Neuronal stem cell (in vitro differentiated cells): ENCODE measurements at regions not wholly inside any gene's neighbourhood (a gene's known extent, or its start where the extent isn't known, plus 50 kb on each side); places are given as distances from the start of the nearest gene placed in this dataset.
"Not testable (repeated sequence)": the region's sequence is repeated elsewhere in the genome, so short reads cannot be mapped to it uniquely, and the experiment has no call there.

ENCODE experiments used
- DNase-seq: peaks from one replicate; pipeline ENCODE4 v3.0.0-alpha.2; 2013; ENCODE audit warnings: low spot score
- H2AFZ ChIP-seq: one replicate; pipeline ENCODE4 v1.6.1; 2013; ENCODE audit warnings: mild to moderate bottlenecking, low read length, inconsistent platforms
- H2AK5ac ChIP-seq: 2 replicates; pipeline ENCODE4 v1.6.1; 2013; ENCODE audit warnings: low read depth, mild to moderate bottlenecking, inconsistent platforms, low read length, moderate library complexity, mixed read lengths
- H2BK120ac ChIP-seq: 2 replicates; pipeline ENCODE4 v1.6.1; 2013; ENCODE audit warnings: low read depth, mild to moderate bottlenecking, inconsistent platforms, low read length, moderate library complexity, mixed read lengths
- H2BK12ac ChIP-seq: one replicate; pipeline ENCODE4 v1.6.1; 2013; ENCODE audit warnings: low read length, inconsistent platforms
- H2BK15ac ChIP-seq: 2 replicates; pipeline ENCODE4 v1.6.1; 2013; ENCODE audit warnings: mild to moderate bottlenecking, low read length, inconsistent platforms, mixed read lengths
- H2BK5ac ChIP-seq: one replicate; pipeline ENCODE4 v1.6.1; 2013; ENCODE audit warnings: inconsistent platforms, mild to moderate bottlenecking, low read length, moderate library complexity
- H3K14ac ChIP-seq: one replicate; pipeline ENCODE4 v1.6.1; 2013; ENCODE audit warnings: low read length, inconsistent platforms
- H3K18ac ChIP-seq: 2 replicates; pipeline ENCODE4 v1.6.1; 2013; ENCODE audit warnings: low read length, inconsistent platforms
- H3K23ac ChIP-seq: 2 replicates; pipeline ENCODE4 v1.6.1; 2013; ENCODE audit warnings: low read depth, mild to moderate bottlenecking, mixed read lengths, low read length, inconsistent platforms; ENCODE audit not compliant: poor library complexity
- H3K27ac ChIP-seq: replicated peaks from 3 replicates; pipeline ENCODE4 v1.5.1; 2013; ENCODE audit warnings: low read length, inconsistent platforms
- H3K27me3 ChIP-seq, 3 experiments: 2 replicates each; pipeline ENCODE4 v1.6.1; 2013; ENCODE audit warnings: low read length in 3 of 3, mild to moderate bottlenecking in 2 of 3, inconsistent platforms in 1 of 3, low read depth in 1 of 3, mixed read lengths in 1 of 3, moderate library complexity in 1 of 3; ENCODE audit not compliant: control insufficient read depth in 3 of 3, insufficient read depth in 3 of 3
- H3K36me3 ChIP-seq, 2 donors: replicated peaks in 1 of 2; 2 replicates each; pipeline ENCODE4 v1.6.1; 2013; ENCODE audit warnings: low read length in 2 of 2; ENCODE audit not compliant: control insufficient read depth in 2 of 2, insufficient read depth in 2 of 2
- H3K4ac ChIP-seq: 2 replicates; pipeline ENCODE4 v1.6.1; 2013; ENCODE audit warnings: inconsistent platforms, mild to moderate bottlenecking, low read length, moderate library complexity
- H3K4me1 ChIP-seq, 2 donors: 1 replicate in 1 of 2; 2 replicates in 1 of 2; pipeline ENCODE4 v1.6.1; 2013; ENCODE audit warnings: low read length in 2 of 2, low read depth in 1 of 2; ENCODE audit not compliant: control insufficient read depth in 2 of 2, insufficient read depth in 1 of 2
- H3K4me2 ChIP-seq: one replicate; pipeline ENCODE4 v1.6.1; 2013; ENCODE audit warnings: mild to moderate bottlenecking, low read length, inconsistent platforms; ENCODE audit not compliant: insufficient read depth, poor library complexity, severe bottlenecking
- H3K4me3 ChIP-seq, 2 donors: 2 replicates each; pipeline ENCODE4 v1.5.1; 2013; ENCODE audit warnings: low read length in 2 of 2, mild to moderate bottlenecking in 2 of 2, inconsistent platforms in 1 of 2, moderate library complexity in 1 of 2
- H3K79me1 ChIP-seq: one replicate; pipeline ENCODE4 v1.6.1; 2013; ENCODE audit warnings: low read depth, mild to moderate bottlenecking, inconsistent platforms, low read length, moderate library complexity
- H3K9ac ChIP-seq: one replicate; pipeline ENCODE4 v1.6.1; 2013; ENCODE audit warnings: mild to moderate bottlenecking, low read depth, low read length, inconsistent platforms; ENCODE audit not compliant: poor library complexity
- H3K9me3 ChIP-seq, 2 donors: replicated peaks in 1 of 2; 2 replicates each; pipeline versions ENCODE3 to v1.6.1; 2013; ENCODE audit warnings: low read length in 2 of 2, mild to moderate bottlenecking in 2 of 2, inconsistent platforms in 1 of 2, low read depth in 1 of 2, mixed read lengths in 1 of 2, moderate library complexity in 1 of 2; ENCODE audit not compliant: control insufficient read depth in 2 of 2, insufficient read depth in 1 of 2
- H4K8ac ChIP-seq: one replicate; pipeline ENCODE4 v1.6.1; 2013; ENCODE audit warnings: low read depth, mild to moderate bottlenecking, inconsistent platforms, low read length, moderate library complexity
- H4K91ac ChIP-seq: one replicate; pipeline ENCODE4 v1.6.1; 2013; ENCODE audit warnings: low read length, low read depth, mild to moderate bottlenecking, inconsistent platforms; ENCODE audit not compliant: poor library complexity
- WGBS, 2 donors: extraction: QIAGEN DNeasy Blood & Tissue Kit; methylation state at CpG; one replicate each; pipeline ENCODE4 v1.1.7; 2013; ENCODE audit warnings: missing lambda C conversion rate in 2 of 2, mixed read lengths in 1 of 2; ENCODE audit not compliant: insufficient read length in 2 of 2, insufficient replicate concordance in 1 of 2; ENCODE audit errors: extremely low coverage in 2 of 2; 5-methylcytosine and 5-hydroxymethylcytosine counted together

GRCh38 chr5:51814817-51815216 is 431.6 kb downstream of the ISL1 start:
- H3K4me3 ChIP-seq, H3K18ac ChIP-seq, H3K79me1 ChIP-seq, H4K91ac ChIP-seq, H3K9me3 ChIP-seq, H2AFZ ChIP-seq, H2BK12ac ChIP-seq, H4K8ac ChIP-seq, H2BK120ac ChIP-seq, H3K27ac ChIP-seq, H2BK15ac ChIP-seq, H3K4me2 ChIP-seq, H3K23ac ChIP-seq, H3K4me1 ChIP-seq, H3K36me3 ChIP-seq, H2BK5ac ChIP-seq, H3K4ac ChIP-seq, DNase-seq, H3K14ac ChIP-seq, H3K27me3 ChIP-seq, H3K9ac ChIP-seq, H2AK5ac ChIP-seq: not testable (repeated sequence)
- WGBS, 2 donors, result no CpG with 5 or more reads among the region's 3 CpGs

DNA sequence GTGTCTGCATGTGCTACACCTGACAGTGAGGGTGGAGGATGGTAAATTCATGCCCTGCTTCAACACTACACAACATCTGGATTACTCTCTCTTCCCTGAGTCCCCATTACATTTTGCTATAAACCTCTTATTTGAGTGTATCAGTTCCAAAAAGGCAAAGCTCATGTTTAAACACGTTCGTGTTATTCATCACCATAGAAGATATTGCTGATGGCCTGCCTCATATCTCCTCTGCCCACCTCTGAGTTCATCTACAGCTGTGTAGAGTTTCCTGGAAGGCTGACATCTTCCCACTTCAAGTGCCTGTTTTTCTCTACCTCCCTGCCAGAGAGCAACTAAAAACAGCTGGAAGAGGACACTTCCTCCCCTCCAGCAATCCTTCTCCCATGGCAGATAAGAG is 433.2 kb downstream of the ISL1 start:
- Histone ChIP-seq H3K79me1 (no peaks in the 10 kb centered on the region), H3K4ac (no peak overlapping the region), H3K27ac (no peak overlapping the region), H4K8ac (no peak overlapping the region), H2BK120ac (no peak overlapping the region), H2BK12ac (no peak overlapping the region), H3K18ac (no peak overlapping the region), H3K4me1 (peaks cover 0 to 2% of the 10 kb centered on the region in 2 donors), H3K36me3 (no peaks in the 10 kb centered on the region), H3K27me3 (no peaks in the 10 kb centered on the region), H2BK5ac (no peak overlapping the region), H2AK5ac (no peak overlapping the region), H2AFZ (no peak overlapping the region), H3K9me3 (no peaks in the 10 kb centered on the region), H3K14ac (no peak overlapping the region), H2BK15ac (no peak overlapping the region), H3K4me2 (no peak overlapping the region), H3K4me3 (no peak overlapping the region), H4K91ac (no peak overlapping the region), H3K9ac (no peak overlapping the region), H3K23ac (no peak overlapping the region)
- no CpG with 5 or more reads among the region's 2 CpGs for WGBS, 2 donors
- no peak for DNase-seq

DNA sequence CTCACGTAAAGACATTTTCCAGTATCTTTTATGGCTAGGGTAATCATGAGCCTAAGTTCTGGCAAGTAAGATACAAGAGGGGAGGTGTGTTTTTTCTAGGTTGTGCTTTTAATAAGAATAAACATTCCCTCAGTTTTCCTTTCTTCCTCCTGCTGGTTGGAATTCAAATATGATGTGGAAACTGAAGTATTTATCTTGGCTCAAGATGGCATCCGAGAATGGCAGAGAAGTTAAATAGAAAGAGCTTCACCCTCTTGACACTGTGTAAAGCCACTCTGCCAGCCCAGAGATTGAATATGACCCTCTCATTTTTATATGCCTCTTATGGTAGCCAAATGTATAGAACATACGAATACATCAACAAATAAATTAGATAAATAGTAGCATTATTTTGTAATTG is 438.4 kb downstream of the ISL1 start:
- H4K8ac ChIP-seq, result no peak overlapping the region
- no peak overlapping the region for H2BK15ac ChIP-seq
- no peaks in the 10 kb centered on the region for H3K79me1 ChIP-seq
- no peak overlapping the region for H3K4me2 ChIP-seq
- WGBS, 2 donors, result no CpG with 5 or more reads among the region's 3 CpGs
- no peak overlapping the region for H3K14ac ChIP-seq
- no peaks in the 10 kb centered on the region for H3K36me3 ChIP-seq
- H4K91ac ChIP-seq, result no peak overlapping the region
- H3K4me1 ChIP-seq, result no peaks in the 10 kb centered on the region
- H3K4me3 ChIP-seq, result no peak overlapping the region
- H3K27ac ChIP-seq, result no peak overlapping the region
- DNase-seq, result no peak
- no peak overlapping the region for H3K18ac ChIP-seq
- no peak overlapping the region for H2BK12ac ChIP-seq
- H3K9ac ChIP-seq, result no peak overlapping the region
- H3K4ac ChIP-seq, result no peak overlapping the region
- H2AFZ ChIP-seq, result no peak overlapping the region
- no peak overlapping the region for H2BK120ac ChIP-seq
- H2AK5ac ChIP-seq, result no peak overlapping the region
- no peak overlapping the region for H3K23ac ChIP-seq
- no peaks in the 10 kb centered on the region for H3K27me3 ChIP-seq
- H2BK5ac ChIP-seq, result no peak overlapping the region
- H3K9me3 ChIP-seq, result no peaks in the 10 kb centered on the region

- Histone ChIP-seq H2AFZ (no peak overlapping the region), H3K79me1 (no peaks in the 10 kb centered on the region), H4K8ac (no peak overlapping the region), H3K9ac (no peak overlapping the region), H3K4me3 (no peak overlapping the region), H3K27ac (no peak overlapping the region), H3K18ac (no peak overlapping the region), H3K4me2 (no peak overlapping the region), H3K9me3 (no peaks in the 10 kb centered on the region), H3K4ac (no peak overlapping the region), H3K36me3 (no peaks in the 10 kb centered on the region), H2BK12ac (no peak overlapping the region), H2BK15ac (no peak overlapping the region), H3K23ac (no peak overlapping the region), H3K4me1 (no peaks in the 10 kb centered on the region), H2BK120ac (no peak overlapping the region), H3K27me3 (no peaks in the 10 kb centered on the region), H2BK5ac (no peak overlapping the region), H2AK5ac (no peak overlapping the region), H3K14ac (no peak overlapping the region), H4K91ac (no peak overlapping the region)
- no peak for DNase-seq
- no CpG with 5 or more reads among the region's 2 CpGs for WGBS, 2 donors
These were observed 446.0 kb downstream of the ISL1 start for GRCh38 chr5:51829230-51829629.
